Colon (tissue), 2 donors: ENCODE measurements at regions not wholly inside any gene's neighbourhood (a gene's known extent, or its start where the extent isn't known, plus 50 kb on each side); places are given as distances from the start of the nearest gene placed in this dataset.

Experiments
- FAIRE-seq: peaks from 2 replicates; lab custom pipeline; 2012; peaks lifted over from hg19 to GRCh38; lab: Jason Lieb, UNC
- donor health status: control.
- donor health status: control.

DNA sequence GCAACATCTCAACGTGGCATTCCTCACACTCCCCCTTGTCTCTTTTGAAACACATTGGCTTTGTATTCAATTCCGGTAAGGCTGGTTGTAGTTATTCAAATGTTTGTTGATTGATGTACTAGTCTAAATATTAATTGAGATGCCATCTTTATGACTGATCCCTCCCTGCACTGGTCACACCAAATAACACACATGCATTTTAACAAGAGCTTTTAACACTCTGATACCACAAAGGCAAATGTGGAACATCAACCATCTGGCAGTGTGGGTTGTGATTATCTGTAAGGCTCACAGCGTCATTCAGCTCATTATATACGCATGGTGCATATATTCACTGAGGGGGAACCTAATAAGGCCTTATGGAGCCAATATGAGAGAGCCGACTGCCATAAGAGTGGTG is 305.0 kb downstream of the TENT4A start:
- no peak for FAIRE-seq

DNA sequence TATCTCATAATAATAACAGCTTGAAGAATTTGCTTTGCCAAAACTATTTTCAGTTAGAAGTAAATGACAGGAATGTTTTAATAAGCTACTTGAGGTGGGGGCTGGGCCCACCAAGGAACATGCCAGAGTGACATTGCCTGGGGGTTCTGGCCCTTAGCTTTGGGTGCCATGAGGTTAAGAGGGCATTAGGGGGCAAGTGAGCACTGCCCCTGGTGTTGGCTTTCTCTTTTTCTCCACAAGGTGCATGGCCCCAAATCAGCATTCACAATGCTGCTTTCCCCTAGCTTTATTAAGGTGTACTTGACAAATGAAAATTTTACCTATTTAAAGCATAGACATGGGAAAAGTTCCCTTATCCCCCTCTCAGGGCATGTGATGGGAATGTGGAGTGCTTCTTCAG is 305.4 kb downstream of the TENT4A start:
- no peak for FAIRE-seq

DNA sequence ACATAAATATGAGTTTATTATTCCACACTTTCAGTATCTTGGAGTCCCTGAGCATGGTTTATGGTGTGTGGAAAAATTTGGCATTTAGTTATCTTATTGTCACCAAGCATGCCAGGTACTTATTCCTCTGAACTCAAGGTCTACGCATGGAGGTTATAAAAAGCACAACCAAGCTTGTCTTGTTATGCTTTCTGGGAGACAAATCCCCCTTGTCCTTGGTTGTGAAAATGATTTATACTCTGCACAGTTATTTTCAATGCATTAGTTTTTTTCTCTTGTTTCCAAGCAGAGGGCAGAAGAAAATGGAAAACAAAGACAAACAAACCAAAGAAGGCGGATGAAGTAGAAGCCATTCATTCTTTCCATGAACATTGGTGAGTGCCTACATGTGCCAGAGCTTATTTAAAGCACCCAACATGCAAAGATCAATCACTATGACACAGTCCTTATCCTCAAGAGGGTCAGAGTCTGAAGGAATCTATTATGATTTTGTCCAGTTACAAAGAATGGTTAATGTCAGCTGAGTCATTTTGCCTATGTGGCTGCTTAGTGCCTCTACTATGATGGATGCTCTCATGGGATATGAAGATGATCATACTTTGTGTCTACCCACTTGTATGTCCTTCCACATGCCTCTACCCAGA is 323.1 kb downstream of the TENT4A start:
- no peak for FAIRE-seq

DNA sequence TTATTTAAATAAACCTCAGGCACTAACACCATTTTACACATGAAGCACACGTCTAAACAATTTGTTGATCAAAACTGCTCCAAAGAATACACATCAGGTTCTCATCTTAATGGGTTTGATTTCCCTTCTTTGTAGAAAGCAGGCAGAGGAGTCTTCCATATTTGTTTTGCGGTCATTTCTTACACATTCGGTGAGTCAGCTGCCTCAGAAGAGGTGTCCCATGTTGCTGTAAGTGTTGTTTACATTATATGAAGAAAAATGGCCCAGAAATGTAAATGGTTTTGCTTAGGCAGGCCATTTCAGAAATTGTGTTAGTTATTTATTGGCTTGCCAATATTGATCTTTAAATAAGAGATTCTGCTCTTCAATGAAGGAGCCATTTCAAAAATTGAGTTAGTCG is 325.8 kb downstream of the TENT4A start:
- no peak for FAIRE-seq

DNA sequence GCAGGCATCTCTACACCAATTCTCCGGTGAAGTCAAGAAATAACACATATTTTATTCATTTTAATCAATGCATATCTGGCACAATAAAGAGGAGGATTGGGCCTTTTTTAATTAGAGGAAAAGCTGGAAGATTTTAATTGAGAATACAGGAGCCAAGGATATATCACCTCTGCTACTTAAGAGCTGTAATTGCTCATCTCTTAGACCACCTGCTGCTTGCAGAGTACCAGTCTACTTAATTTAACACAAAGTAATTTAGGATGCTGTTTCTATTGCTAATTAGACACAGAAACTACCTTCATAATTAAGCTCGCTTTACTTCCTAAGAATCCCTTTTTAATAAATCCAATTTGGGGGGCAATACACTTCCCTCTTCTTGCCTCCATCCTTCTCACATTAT is 326.9 kb downstream of the TENT4A start:
- FAIRE-seq = no peak

DNA sequence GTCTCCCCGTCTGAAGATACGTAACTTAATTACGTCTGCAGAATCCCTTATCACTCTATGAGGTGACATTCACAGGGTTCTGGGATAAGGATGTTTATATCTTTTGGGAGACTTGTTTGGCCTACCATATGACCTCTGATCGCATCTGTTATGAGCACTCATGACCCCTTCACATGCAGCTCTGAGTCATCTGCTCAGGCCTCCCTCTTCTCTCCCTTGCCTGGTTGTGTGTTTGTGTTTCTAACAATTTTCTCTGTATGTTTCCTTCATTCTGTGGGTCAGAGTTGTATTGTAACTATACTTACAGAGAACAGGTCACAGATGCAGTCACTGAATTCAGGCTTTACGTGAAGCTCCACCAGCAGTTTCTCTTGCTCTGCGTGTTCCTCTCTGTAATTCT is 330.6 kb downstream of the TENT4A start:
- FAIRE-seq = no peak

DNA sequence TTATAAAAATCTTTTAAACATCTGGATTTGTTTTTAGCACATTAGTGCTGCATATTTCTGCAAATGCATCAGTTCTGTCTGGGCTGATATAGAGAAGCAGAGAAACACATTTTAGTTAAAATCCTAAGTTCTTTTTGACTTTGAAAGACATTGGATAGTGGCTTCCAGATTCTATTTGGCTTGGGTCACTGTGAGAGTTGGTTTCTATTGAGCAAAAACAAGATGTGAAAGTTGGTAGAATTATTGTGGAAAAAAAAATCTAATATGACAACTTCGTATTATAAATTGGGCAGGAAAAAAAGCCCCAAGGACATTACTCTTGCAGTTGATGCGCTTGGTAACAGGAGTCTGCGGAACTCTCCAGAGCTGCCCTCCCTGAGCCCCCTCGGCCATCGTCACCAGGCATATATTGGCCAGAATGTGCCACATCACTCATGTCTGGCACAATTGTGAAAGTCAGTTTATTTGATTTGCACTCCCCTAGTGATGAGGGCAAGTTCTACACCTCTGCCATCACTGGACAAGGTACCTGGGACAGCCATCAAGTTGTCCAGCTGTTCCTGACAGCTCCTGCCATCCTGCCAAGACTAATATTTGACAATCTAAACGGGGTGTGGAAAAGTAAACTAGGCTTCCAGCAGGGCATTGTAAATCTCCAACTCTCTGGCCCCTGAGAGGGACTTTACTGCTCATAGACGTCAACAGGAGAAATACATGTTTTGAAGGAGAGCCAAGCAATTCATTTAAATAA is 334.5 kb downstream of the TENT4A start:
- FAIRE-seq = no peak

DNA sequence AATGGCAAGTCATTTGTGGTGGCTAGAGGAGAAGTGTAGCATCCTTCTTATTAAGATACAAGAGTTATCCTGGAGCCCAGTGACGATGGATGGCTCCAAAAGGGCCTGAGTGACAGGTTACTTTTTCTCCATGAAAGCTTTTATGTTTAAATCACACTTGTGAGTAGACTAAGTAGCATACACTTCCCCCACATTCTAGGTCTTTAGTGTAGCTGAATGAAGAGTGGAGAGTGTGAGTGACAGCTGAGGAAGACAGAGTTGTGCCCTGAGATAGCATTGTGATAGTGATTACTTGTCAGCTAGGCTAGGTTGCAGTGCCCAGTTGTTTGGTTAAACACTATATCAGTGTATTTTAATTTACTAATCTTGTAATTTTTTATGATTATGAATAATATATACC is 337.8 kb downstream of the TENT4A start:
- FAIRE-seq = no peak

DNA sequence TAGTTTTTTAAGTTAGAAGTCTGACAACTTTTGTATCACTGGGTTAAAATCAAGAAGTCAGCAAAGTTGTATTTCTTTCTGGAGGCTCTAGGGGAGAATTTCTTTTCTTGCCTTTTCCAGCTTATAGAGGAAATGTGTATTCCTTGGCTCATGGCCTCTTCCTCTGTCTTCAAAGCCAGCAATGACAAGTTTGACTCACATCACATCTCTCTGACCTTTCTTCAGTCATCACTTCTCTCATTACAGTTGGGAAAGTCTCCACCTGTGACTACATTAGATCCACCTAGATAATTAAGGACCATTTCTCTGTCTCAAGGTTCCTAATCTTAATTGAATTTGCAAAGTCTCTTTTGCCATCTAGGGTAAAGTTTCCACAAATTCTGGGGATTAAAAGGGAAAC is 339.9 kb downstream of the TENT4A start:
- FAIRE-seq = no peak

DNA sequence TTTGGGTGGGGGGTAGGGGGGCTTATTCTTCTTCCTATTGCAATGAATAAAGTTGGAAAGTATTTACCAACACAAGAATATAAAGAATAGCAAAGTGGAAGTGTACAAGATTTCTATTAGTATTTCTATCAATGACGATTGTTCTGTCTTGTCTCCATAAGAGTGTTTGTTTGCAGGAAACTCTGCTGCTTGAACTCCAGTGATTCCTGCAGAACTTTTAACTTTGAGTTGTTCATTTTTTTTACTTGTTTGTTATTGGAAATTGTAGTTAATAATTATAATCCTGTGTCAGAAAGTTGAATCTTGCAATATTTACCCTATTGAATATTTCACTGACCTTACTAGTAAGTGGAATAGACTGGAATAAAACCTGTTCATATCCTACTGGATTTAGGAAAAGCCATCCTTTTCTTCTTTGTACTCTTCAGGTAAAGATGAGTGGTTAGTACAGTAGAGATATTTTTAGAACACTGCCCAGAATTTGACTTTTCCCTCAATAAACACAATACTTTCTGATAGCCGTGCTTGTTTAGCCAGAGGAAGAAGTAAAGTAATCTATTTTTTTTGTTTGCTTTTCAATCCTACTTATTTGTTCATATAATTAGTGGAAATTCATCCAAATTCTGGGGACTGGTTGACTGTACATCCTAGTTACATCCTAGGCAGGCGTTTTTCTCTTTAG is 340.4 kb downstream of the TENT4A start:
- FAIRE-seq = no peak

DNA sequence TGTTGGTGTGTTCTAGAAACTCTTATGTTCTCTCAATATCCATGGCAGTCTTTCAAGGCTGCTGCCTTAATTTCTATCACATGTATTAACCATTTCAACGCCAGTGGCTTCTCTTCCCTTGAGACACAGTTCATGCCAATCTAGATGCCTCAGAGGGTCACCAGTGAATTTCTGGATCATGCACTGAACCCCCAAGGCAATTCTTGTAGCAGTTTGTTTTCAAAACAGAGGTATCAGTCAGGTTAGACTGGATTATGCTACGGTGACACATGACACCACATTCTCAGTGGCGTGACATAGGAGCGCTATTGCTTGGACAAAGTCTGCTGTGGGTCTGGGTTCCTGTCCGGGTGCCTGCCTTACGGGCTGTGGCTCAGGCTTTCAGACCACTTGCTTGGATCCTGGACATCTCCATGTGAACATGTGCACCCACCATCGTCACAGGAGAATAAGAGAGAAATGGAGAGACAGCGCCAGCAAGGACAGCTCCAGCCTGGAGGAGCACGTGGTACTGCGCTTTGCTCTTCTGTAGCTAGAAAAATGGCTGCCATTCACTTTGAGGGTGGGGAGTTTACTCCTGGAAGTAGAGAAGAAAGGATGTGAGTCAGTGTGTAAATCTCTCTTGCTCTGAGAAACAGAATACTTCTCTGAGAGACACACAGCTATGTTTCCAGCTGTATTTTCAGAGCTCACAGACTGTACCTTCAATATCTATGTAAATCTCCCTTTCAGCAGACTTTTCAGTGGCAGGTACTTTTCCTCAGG is 329.3 kb upstream of the ADCY2 start:
- FAIRE-seq = no peak

DNA sequence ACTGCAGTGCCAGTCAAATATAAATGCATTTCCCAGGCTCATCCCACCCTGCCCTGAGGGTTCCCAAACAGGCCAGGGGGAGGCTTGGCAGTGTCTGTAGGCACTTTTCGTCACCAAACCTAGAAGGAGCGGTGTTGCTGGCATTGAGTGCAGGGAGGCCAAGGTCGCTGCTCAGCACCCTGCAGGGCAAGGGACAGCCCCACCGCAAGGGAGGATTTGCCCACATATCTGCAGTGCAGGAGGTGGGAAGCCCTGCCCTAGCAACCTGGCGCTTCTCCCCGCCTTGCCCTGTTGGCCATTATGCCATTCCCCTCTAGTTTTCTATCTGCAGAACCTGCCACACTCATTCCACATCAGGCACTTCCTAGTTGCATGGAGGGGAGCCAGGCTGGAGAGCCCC is 327.8 kb upstream of the ADCY2 start:
- no peak for FAIRE-seq

DNA sequence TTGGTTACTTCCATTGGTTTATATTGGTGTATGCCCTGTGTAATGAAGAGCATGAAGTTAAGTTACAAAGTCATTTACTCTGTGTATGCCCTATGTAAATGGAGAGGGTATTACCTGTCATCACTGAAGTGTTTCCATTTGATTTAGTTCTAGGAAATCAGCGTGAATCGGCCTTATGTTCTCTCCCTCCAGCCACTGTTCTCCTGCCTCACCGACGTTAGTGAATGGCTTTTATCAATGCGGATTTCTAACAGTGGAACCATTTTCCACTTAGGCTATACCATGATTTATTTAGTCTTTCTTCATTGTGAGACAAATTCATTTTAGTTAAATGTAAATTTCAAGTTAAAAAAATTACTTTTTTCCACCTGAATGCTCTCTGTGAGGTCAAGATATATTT is 327.0 kb upstream of the ADCY2 start:
- no peak for FAIRE-seq

DNA sequence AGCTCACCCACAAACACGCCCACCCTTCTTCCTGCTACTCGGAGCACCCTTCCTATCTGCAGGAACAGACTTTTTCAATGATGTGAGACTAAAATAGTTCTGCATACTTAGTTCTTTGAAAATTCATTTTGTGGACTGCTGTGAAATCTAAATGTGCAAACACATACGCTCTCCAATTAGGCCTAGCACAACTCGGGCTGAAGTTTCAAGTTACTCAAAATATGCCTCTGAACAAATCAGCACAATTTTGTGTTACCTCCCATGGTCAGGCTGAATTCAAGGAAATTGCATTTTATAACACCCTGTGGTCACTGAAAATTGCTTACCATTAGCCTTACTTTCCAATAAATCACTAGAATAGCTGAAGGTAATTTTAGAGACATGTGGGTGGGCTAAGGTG is 323.8 kb upstream of the ADCY2 start:
- no peak for FAIRE-seq

DNA sequence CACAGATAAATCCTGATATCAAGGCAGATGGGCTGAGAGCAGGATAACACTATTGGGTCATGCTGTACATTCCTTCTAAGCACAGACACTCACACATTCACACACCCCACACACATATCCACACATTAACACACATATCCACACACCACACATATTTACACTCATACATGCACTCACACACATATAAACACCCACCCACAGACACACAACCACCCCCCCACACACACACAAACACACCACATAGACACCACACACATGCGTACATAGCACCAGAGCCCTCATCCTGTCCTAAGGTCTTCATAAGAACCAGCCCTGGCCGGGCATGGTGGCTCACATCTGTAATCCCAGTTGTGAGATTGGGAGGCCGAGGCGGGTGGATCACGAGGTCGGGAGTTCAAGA is 322.3 kb upstream of the ADCY2 start:
- no peak for FAIRE-seq

DNA sequence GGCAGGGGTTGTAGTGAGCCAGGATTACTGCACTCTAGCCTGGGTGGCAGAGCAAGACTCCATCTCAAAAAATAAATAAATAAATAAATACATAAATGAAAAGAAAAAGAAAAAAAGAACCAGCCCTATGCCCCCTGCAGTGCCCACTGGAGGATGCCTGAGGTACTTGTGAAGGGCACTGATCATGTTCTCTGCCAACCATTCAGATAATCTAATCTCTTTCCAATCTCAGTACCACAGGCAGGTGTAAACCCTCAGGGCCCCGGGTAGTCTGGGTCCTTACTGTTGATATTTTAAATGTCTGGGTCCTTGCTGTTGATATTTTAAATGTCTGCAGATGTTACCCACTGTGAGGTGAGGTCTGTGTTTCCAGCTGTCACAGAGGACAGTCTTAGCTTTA is 321.8 kb upstream of the ADCY2 start:
- FAIRE-seq = no peak

DNA sequence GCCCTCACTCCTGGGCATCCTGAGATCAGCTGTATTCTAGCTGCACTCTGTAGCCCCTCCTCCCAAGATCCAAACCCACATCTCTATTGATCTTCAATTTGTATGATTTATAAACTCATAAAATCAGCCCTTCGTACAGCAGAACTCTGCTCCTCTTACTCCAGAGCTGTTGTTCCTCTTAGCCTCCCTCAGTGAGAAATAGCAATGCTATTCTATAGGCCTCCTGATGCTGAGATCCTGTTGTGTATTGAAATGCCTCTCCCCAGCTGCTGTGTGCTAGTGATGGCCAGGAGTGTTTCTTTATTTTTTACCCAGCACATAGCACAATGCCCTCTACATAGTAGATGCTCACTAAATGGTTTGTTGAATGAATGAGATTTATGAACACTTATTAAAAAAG is 320.5 kb upstream of the ADCY2 start:
- FAIRE-seq = no peak

DNA sequence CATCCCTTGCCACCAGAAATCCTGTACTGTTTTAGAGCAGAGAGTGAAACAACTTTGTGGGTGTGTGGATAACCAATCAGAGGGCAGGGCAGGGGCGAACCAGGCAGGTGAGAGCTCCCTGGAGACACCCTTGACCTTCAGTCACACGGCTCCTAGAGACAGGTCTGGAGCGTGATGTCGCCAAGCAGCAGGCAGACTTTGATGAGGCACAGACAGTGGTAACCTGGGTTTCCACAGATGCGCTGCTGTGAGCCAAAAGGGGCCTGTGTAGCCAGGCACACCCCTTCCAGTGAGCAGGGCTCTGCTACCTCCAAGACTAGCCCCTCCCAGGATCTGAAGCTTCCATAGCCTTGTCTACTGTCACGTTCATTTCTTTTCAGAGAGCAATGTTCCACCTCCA is 317.8 kb upstream of the ADCY2 start:
- no peak for FAIRE-seq

DNA sequence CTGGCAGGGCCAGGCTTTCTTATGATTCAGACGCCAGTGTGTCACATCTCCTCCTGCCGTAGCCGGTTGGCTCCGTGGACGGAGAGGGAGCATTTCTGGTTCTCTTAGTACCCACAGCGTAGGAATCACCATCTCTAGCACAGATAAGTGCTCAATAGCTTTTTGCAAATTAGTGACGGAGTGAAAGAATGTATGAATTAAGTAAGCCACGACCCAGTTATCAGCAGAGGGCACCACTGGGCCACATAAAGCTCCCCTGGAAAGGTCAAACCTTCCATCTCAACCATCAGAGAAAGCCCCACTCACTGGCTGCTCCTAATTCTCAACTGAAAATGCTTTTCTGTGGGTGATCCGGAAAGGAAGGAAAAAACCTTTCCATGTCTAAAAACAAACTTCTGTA is 317.0 kb upstream of the ADCY2 start:
- no peak for FAIRE-seq

DNA sequence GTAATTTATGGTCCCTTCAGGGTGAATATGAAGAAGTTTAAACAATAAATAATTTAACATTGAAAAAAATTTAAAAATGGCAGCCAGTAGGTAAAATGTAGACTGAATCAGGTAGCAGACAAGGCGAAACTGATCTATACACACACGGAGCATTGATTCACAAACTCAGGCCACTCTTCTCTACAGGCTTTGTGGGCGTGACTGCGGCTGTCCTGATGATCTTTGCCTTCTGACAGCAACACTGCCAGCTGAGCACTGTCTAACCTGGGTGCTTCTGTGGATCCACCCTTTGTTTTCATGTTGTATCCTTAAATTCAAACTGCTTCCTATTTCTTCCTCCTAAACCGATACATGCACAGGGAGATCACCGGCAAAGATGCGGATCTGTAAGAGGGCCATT is 315.4 kb upstream of the ADCY2 start:
- FAIRE-seq = no peak

DNA sequence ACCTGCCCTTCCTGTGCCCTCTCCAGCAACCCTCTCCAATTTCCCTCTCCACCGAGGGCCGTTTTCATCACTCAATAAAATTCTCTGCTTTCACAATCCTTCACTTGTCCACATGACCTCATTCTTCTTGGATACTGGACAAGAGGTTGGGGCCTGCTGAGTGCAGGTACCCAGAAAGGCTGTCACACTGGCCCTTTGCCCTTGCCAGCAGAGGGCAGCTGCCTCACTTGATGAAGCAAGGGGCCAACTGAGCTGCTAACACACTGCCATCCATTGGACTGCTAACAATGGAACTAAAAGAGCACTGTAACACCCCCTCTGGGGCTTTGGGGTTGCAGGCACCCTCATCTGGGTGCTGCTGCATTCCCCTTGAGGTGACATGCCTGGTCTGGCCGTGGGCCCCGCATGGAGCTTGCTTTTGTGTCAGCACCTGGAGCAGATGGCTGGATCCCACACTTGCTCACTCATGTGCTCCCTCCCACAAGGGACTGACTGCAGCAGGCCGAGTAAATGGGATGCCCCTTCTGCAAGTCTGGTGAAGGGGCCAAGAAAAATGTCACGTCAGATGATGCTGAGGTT is 308.1 kb upstream of the ADCY2 start:
- no peak for FAIRE-seq

DNA sequence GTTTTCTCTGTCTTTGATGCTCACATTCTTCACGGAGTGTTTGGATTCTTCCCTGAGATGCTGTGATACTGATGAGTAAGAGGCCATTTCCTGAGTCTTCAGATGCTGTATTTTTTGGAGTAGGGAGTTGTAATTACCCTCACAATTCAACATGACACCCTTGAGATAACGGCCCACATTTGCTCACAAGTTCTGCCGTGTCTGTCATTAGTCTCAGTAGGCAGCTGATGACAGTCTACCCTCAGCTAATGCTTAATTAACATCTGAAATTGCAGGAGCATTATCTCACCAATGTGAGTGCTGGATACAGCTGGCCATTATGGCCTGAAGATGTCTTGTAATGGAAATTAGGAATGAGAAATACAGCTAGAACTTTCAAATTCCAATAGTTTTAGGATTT is 307.1 kb upstream of the ADCY2 start:
- no peak for FAIRE-seq

DNA sequence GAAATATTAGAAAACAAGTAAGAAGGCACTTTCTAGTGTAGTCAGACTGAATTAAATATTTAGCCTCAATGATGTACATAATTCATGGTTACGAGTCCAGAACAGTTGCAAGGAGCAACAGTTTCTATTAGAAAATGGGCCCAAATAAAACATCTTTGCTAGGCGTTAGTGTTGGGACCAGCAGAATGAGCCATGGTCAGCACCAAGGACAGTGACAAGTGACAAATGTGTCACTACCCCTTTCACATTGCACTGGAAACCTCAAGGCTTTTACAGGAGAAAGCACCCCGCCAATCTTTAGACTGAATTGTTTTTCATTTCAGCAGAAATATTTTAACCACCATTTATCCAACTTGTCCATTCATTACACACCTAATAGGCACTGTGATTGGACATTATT is 301.3 kb upstream of the ADCY2 start:
- no peak for FAIRE-seq
